Keratinocyte (primary cell): ENCODE measurements at regions not wholly inside any gene's neighbourhood (a gene's known extent, or its start where the extent isn't known, plus 50 kb on each side); places are given as distances from the start of the nearest gene placed in this dataset.

Source experiments
- DNase-seq: peaks from one replicate; pipeline ENCODE4 v3.0.0-alpha.2; 2011; ENCODE audit warnings: low read depth, missing footprints, low spot score
- FAIRE-seq: peaks from 2 replicates; lab custom pipeline; 2011; peaks lifted over from hg19 to GRCh38; lab: Jason Lieb, UNC
- H2AFZ ChIP-seq: 2 replicates; pipeline ENCODE4 v1.6.0; 2012; ENCODE audit warnings: low read length, control low read depth, inconsistent platforms; ENCODE audit not compliant: control insufficient read depth
- H3K27ac ChIP-seq: 2 replicates; pipeline ENCODE4 v1.5.1; 2011; ENCODE audit warnings: low read length; ENCODE audit not compliant: control insufficient read depth, insufficient read depth
- H3K27me3 ChIP-seq: 3 replicates; pipeline ENCODE4 v1.6.0; 2011; ENCODE audit warnings: low read length; ENCODE audit not compliant: control insufficient read depth, insufficient read depth; ENCODE audit errors: extremely low read depth
- H3K36me3 ChIP-seq, 2 experiments: 2 replicates in 1 of 2; 3 replicates in 1 of 2; pipeline ENCODE4 v1.5.1; 2011; ENCODE audit warnings: low read length in 2 of 2, mild to moderate bottlenecking in 1 of 2; ENCODE audit not compliant: control insufficient read depth in 2 of 2, insufficient read depth in 2 of 2; ENCODE audit errors: extremely low read depth in 1 of 2
- H3K4me1 ChIP-seq: 3 replicates; pipeline ENCODE4 v1.5.1; 2011; ENCODE audit warnings: low read length; ENCODE audit not compliant: control insufficient read depth, insufficient read depth; ENCODE audit errors: extremely low read depth
- H3K4me2 ChIP-seq: 3 replicates; pipeline ENCODE4 v1.6.0; 2011; ENCODE audit warnings: low read depth, low read length; ENCODE audit not compliant: control insufficient read depth, insufficient read depth; ENCODE audit errors: extremely low read depth
- H3K4me3 ChIP-seq, 3 experiments: fragments of 200-600 bp in 1 of 3; sonication (generic) in 1 of 3; 2 replicates in 2 of 3; 3 replicates in 1 of 3; pipeline ENCODE4 v1.5.1; 2011 to 2016; ENCODE audit warnings: low read length in 3 of 3, mild to moderate bottlenecking in 3 of 3, control low read depth in 2 of 3, inconsistent platforms in 1 of 3, low read depth in 1 of 3, mixed read lengths in 1 of 3, mixed run types in 1 of 3, moderate library complexity in 1 of 3; ENCODE audit not compliant: control insufficient read depth in 2 of 3, insufficient read depth in 2 of 3; ENCODE audit errors: extremely low read depth in 1 of 3
- H3K79me2 ChIP-seq: 2 replicates; pipeline ENCODE4 v1.6.0; 2012; ENCODE audit warnings: low read length; ENCODE audit not compliant: control insufficient read depth, insufficient read depth
- H3K9ac ChIP-seq: 3 replicates; pipeline ENCODE4 v1.6.0; 2011; ENCODE audit warnings: low read length; ENCODE audit not compliant: control insufficient read depth, insufficient read depth; ENCODE audit errors: extremely low read depth
- H3K9me1 ChIP-seq: 3 replicates; pipeline ENCODE4 v1.6.0; 2011; ENCODE audit warnings: low read length; ENCODE audit not compliant: control insufficient read depth, insufficient read depth; ENCODE audit errors: extremely low read depth
- H3K9me3 ChIP-seq: 2 replicates; pipeline ENCODE4 v1.5.1; 2012; ENCODE audit warnings: low read depth, low read length; ENCODE audit not compliant: control insufficient read depth
- H4K20me1 ChIP-seq: 3 replicates; pipeline ENCODE4 v1.6.0; 2011; ENCODE audit warnings: low read length; ENCODE audit not compliant: control insufficient read depth, insufficient read depth; ENCODE audit errors: extremely low read depth
- EZH2 ChIP-seq: IDR thresholded peaks from one replicate; pipeline ENCODE4 v1.6.1; 2012; ENCODE audit warnings: inconsistent platforms, mild to moderate bottlenecking, low read length, moderate library complexity
- dilution Hi-C: fragments of 300-500 bp; cut with MboI; formaldehyde crosslinking; loops from one replicate; pipeline ENCODE4 v1.7.0; 2020; ENCODE audit warnings: low sequenced_read_pairs; ENCODE audit not compliant: extremely low pct_ligation_motif_present
- TF ChIP-seq, protein P1 (sequence below), 3 experiments: IDR thresholded peaks in 1 of 3; conservative IDR thresholded peaks in 1 of 3; optimal IDR thresholded peaks in 1 of 3; 2 replicates in 2 of 3; 3 replicates in 1 of 3; pipeline versions ENCODE3 to v1.5.1; 2011; ENCODE audit warnings: low read length in 3 of 3, mild to moderate bottlenecking in 3 of 3, moderate library complexity in 2 of 3, control low read depth in 1 of 3, inconsistent platforms in 1 of 3; ENCODE audit not compliant: insufficient read depth in 2 of 3; ENCODE audit errors: extremely low read depth in 1 of 3

DNA sequence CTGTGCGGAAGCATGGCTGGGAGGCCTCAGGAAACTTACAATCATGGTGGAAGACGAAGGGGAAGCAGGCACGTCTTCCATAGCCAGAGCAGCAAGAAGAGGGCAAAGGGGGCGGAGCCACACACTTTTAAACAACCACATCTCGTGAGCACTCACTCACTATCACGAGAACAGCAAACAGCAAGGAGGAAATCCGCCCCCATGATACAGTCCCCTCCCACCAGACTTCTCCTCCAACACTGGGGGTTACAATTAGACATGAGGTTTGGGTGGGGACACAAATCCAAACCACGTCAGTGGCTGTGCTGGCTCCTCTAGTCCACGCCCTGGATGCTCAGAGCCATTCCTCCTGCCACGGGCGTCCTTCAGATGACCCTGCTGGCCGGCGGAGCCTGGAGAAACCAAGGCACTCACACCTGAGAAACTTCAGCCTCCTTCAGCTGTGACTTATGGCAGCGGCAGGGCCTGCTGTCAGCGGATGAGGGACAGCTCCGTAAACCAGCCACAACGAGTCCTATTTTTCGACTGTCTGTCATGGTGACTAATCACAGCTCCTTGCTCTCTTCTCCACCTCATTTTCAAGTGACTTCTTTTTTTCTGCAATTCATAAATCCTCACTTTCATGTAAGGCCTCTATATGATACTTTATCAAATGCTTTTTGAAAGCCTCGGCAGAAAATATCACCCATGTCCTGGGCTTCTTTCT is 167.9 kb upstream of the PFKP start:
- H3K79me2 ChIP-seq, result no peaks in the 10 kb centered on the region
- DNase-seq, result no peak
- H3K9me3 ChIP-seq, result no peaks in the 10 kb centered on the region
- H4K20me1 ChIP-seq, result no peaks in the 10 kb centered on the region
- H3K4me3 ChIP-seq, result no peak overlapping the region
- TF ChIP-seq, protein P1, sequence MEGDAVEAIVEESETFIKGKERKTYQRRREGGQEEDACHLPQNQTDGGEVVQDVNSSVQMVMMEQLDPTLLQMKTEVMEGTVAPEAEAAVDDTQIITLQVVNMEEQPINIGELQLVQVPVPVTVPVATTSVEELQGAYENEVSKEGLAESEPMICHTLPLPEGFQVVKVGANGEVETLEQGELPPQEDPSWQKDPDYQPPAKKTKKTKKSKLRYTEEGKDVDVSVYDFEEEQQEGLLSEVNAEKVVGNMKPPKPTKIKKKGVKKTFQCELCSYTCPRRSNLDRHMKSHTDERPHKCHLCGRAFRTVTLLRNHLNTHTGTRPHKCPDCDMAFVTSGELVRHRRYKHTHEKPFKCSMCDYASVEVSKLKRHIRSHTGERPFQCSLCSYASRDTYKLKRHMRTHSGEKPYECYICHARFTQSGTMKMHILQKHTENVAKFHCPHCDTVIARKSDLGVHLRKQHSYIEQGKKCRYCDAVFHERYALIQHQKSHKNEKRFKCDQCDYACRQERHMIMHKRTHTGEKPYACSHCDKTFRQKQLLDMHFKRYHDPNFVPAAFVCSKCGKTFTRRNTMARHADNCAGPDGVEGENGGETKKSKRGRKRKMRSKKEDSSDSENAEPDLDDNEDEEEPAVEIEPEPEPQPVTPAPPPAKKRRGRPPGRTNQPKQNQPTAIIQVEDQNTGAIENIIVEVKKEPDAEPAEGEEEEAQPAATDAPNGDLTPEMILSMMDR (optimal IDR thresholded peaks at IDR 0.05 in 1 of 3, IDR thresholded peaks at IDR 0.05 in 1 of 3, conservative IDR thresholded peaks at IDR 0.05 in 1 of 3; ENCODE audit: extremely low read depth in 1 of 3, insufficient read depth in 2 of 3, low read length in 3 of 3), result no peak
- TF ChIP-seq EZH2, result no peak
- H3K4me1 ChIP-seq, result no peaks in the 10 kb centered on the region
- H3K9ac ChIP-seq, result no peak overlapping the region
- no peaks in the 10 kb centered on the region for H3K9me1 ChIP-seq
- no peak for FAIRE-seq
- H3K36me3 ChIP-seq, result no peaks in the 10 kb centered on the region
- H3K27me3 ChIP-seq, result no peaks in the 10 kb centered on the region
- no peak overlapping the region for H2AFZ ChIP-seq
- no peak overlapping the region for H3K27ac ChIP-seq
- dilution Hi-C loops, result no loop called here
- no peak overlapping the region for H3K4me2 ChIP-seq

DNA sequence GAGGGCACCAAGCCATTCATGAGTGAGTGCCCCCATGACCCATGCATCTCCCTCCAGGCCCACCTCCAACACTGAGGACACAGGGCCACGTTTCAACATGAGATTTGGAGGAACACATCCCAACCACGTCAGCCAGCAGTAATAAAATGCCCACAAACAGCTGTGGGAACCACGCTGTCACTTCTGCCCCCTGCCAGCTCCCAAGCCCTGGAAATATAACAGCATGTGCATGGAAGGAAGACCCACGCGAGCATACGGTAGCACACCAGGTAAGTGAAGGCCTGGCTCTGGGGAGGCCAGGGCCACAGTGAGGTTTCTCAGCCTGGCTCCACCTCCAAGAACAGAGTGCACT is 168.9 kb upstream of the PFKP start:
- dilution Hi-C loops, result no loop called here
- FAIRE-seq, result no peak

More for the DNA sequence above, 168.9 kb upstream of the PFKP start:
- H3K4me3 ChIP-seq, result no peak overlapping the region
- no peaks in the 10 kb centered on the region for H4K20me1 ChIP-seq
- DNase-seq, result no peak
- H3K36me3 ChIP-seq, result no peaks in the 10 kb centered on the region
- no peak overlapping the region for H2AFZ ChIP-seq
- H3K9me1 ChIP-seq, result no peaks in the 10 kb centered on the region
- no peak for TF ChIP-seq EZH2
- TF ChIP-seq, protein P1 (optimal IDR thresholded peaks at IDR 0.05 in 1 of 3, IDR thresholded peaks at IDR 0.05 in 1 of 3, conservative IDR thresholded peaks at IDR 0.05 in 1 of 3; ENCODE audit: extremely low read depth in 1 of 3, insufficient read depth in 2 of 3, low read length in 3 of 3), result no peak
- no peaks in the 10 kb centered on the region for H3K9me3 ChIP-seq
- no peak overlapping the region for H3K9ac ChIP-seq
- H3K27me3 ChIP-seq, result no peaks in the 10 kb centered on the region
- no peaks in the 10 kb centered on the region for H3K79me2 ChIP-seq
- no peak overlapping the region for H3K27ac ChIP-seq
- no peak overlapping the region for H3K4me2 ChIP-seq
- no peaks in the 10 kb centered on the region for H3K4me1 ChIP-seq
